Esophagus squamous epithelium (tissue), 4 donors: ENCODE measurements at regions not wholly inside any gene's neighbourhood (a gene's known extent, or its start where the extent isn't known, plus 50 kb on each side); places are given as distances from the start of the nearest gene placed in this dataset.

Source experiments
- CTCF ChIP-seq, 6 experiments: fragments of 450-650 bp in 4 of 6; fragments of 200-600 bp in 2 of 6; sonication (generic) in 2 of 6; IDR thresholded peaks; one replicate each; pipeline ENCODE4 v1.5.1; 2016 to 2019; ENCODE audit warnings: antibody characterized with exemption in 6 of 6, mild to moderate bottlenecking in 4 of 6, moderate library complexity in 4 of 6
- POLR2A ChIP-seq, 4 donors: fragments of 450-650 bp; IDR thresholded peaks; one replicate each; pipeline ENCODE4 v1.6.1; 2017; ENCODE audit warnings: antibody characterized with exemption in 4 of 4, mild to moderate bottlenecking in 4 of 4, moderate library complexity in 3 of 4

DNA sequence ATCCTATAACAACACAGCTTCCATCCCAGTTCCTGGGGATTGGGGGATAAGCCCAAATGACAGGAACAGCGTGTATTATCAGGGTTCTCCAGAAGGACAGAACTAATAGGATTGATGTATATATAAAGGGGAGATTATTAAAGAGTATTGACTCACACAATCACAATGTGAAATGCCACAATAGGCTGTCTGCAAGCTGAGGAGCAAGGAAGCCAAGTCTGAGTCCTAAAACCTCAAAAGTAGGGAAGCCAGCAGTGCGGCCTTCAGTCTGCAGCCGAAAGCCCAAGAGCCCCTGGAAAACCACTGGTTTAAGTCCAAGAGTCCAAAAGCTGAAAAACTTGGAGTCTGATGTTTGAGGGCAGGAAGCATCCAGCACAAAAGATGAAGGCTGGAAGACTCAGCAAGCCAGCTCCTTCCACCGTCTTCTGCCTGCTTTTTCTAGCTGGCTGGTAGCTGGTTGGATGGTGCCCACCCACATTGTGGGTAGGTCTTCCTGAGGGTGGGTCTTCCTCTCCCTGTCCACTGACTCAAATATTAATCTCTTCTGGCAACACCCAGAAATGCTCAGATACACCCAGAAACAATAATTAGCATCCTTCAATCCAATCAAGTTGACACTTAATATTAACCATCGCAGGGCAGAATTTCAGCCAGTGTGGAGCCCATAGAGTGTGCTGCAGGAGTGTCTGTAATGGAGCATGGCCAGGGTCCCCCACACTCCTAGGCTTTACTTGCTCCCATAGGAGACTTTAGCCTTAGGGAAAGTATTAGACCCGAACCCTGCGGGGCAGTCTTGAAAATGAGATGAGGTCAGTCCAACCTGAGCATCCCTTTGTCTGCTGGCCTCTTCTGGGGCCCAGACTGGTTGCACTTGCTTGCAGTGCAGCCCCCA is 111.1 kb downstream of the SINHCAF start:
- TF ChIP-seq CTCF (IDR thresholded peaks at IDR 0.05), result no peak
- TF ChIP-seq POLR2A (IDR thresholded peaks at IDR 0.05), result no peak
